ENCODE measurements at regions not wholly inside any gene's neighbourhood (a gene's known extent, or its start where the extent isn't known, plus 50 kb on each side); places are given as distances from the start of the nearest gene placed in this dataset.

DNA sequence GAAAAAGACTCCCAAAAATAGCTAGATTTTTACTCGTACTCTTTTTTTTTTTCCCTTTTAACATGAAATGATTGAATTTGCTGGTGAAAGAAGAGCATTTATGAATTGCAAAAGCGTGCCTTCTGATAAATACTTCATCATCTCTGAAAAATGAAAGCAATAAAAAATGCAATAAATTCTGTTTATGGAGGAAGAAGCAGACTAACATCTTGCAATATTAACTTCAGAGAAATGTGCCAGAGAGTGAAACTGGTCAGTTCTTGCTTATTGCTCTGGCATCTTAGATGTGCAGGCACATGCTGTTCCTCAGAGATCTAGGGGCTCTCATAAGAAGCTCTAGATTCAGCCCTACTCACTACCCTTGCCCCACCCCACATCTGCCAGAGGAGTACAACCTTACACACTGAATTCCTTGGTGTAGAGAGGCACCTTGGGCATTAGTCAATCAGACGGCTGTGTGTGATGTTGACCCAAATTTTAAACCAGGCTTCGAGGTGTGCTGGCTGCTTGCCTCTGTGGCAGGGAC lies 891.1 kb upstream of the GHITM start:
- no peak for TF ChIP-seq CBX8 (IDR thresholded peaks at IDR 0.05; ENCODE audit: borderline replicate concordance, low read depth, low read length)
- no peak for TF ChIP-seq RBBP5 (IDR thresholded peaks at IDR 0.05; ENCODE audit: borderline replicate concordance, low read depth, low read length)
- no peak for TF ChIP-seq GABPA (IDR thresholded peaks at IDR 0.05; ENCODE audit: borderline replicate concordance, insufficient read depth, low read length)
- no peak for TF ChIP-seq KDM5A (IDR thresholded peaks at IDR 0.05; ENCODE audit: low read length)
- TF ChIP-seq POLR2AphosphoS5 (IDR thresholded peaks at IDR 0.05; ENCODE audit: low read depth, low read length) = no peak
- no peak for TF ChIP-seq EZH2 (IDR thresholded peaks at IDR 0.05; ENCODE audit: low read depth, low read length, severe bottlenecking)
